CD14-positive monocyte (primary cell): ENCODE measurements at regions not wholly inside any gene's neighbourhood (a gene's known extent, or its start where the extent isn't known, plus 50 kb on each side); places are given as distances from the start of the nearest gene placed in this dataset.

Experiments used
- DNase-seq, 3 donors: peaks; one replicate each; pipeline ENCODE4 v3.0.0-alpha.2; 2011 to 2022
- H2AFZ ChIP-seq: 2 replicates; pipeline ENCODE4 v1.6.0; 2012; ENCODE audit warnings: mild to moderate bottlenecking, low read depth, low read length, inconsistent platforms; ENCODE audit not compliant: insufficient read depth, poor library complexity, severe bottlenecking
- H3K27ac ChIP-seq, 2 donors: 1 replicate in 1 of 2; 2 replicates in 1 of 2; pipeline ENCODE4 v1.5.1; 2012 to 2013; ENCODE audit warnings: low read length in 2 of 2, control low read depth in 1 of 2, inconsistent platforms in 1 of 2, low read depth in 1 of 2, mild to moderate bottlenecking in 1 of 2
- H3K27me3 ChIP-seq, 2 donors: one replicate each; pipeline versions ENCODE4 v1.6.0 to v1.6.1; 2011 to 2013; ENCODE audit warnings: low read length in 2 of 2; ENCODE audit not compliant: control insufficient read depth in 2 of 2, insufficient read depth in 2 of 2
- H3K36me3 ChIP-seq, 2 donors: replicated peaks in 1 of 2; 1 replicate in 1 of 2; 2 replicates in 1 of 2; pipeline versions ENCODE4 v1.5.1 to v1.6.1; 2012 to 2013; ENCODE audit warnings: low read length in 2 of 2, control low read depth in 1 of 2, inconsistent platforms in 1 of 2, mild to moderate bottlenecking in 1 of 2; ENCODE audit not compliant: insufficient read depth in 2 of 2, control insufficient read depth in 1 of 2
- H3K4me1 ChIP-seq, 2 donors: 1 replicate in 1 of 2; 2 replicates in 1 of 2; pipeline versions ENCODE4 v1.5.1 to v1.6.1; 2012 to 2013; ENCODE audit warnings: low read length in 2 of 2, control low read depth in 1 of 2, inconsistent platforms in 1 of 2, mild to moderate bottlenecking in 1 of 2, moderate library complexity in 1 of 2; ENCODE audit not compliant: insufficient read depth in 2 of 2, control insufficient read depth in 1 of 2
- H3K4me2 ChIP-seq: replicated peaks from 2 replicates; pipeline ENCODE3; 2012; ENCODE audit warnings: low read length, moderate library complexity, mild to moderate bottlenecking; ENCODE audit not compliant: poor library complexity, severe bottlenecking; ENCODE audit errors: extremely low read depth
- H3K4me3 ChIP-seq, 3 experiments: fragments of 200-600 bp in 1 of 3; sonication (generic) in 1 of 3; replicated peaks in 1 of 3; 1 replicate in 2 of 3; 2 replicates in 1 of 3; pipeline ENCODE4 v1.5.1; 2011 to 2013; ENCODE audit warnings: low read length in 3 of 3, mild to moderate bottlenecking in 3 of 3, control low read depth in 2 of 3, low read depth in 2 of 3, inconsistent platforms in 1 of 3, moderate library complexity in 1 of 3
- H3K79me2 ChIP-seq: 2 replicates; pipeline ENCODE4 v1.6.0; 2012; ENCODE audit warnings: mild to moderate bottlenecking, control low read depth, inconsistent platforms, low read length, moderate library complexity; ENCODE audit not compliant: insufficient read depth
- H3K9ac ChIP-seq: 2 replicates; pipeline ENCODE4 v1.6.0; 2017; ENCODE audit warnings: low read length, mild to moderate bottlenecking; ENCODE audit not compliant: insufficient read depth, poor library complexity, severe bottlenecking
- H3K9me3 ChIP-seq, 2 donors: replicated peaks in 1 of 2; 1 replicate in 1 of 2; 2 replicates in 1 of 2; pipeline versions ENCODE4 v1.5.1 to v1.6.1; 2012 to 2013; ENCODE audit warnings: low read length in 2 of 2, control low read depth in 1 of 2; ENCODE audit not compliant: control insufficient read depth in 1 of 2, insufficient read depth in 1 of 2
- H4K20me1 ChIP-seq: 2 replicates; pipeline ENCODE4 v1.6.0; 2012; ENCODE audit warnings: mild to moderate bottlenecking, low read length, control low read depth, moderate library complexity; ENCODE audit not compliant: insufficient read depth
- H3K27ac Mint-ChIP-seq, 7 donors: one replicate each; pipeline ENCODE4 v1.8.0; 2020; ENCODE audit warnings: mild to moderate bottlenecking in 7 of 7, mixed read lengths in 7 of 7, moderate library complexity in 6 of 7, inconsistent platforms in 2 of 7
- H3K27me3 Mint-ChIP-seq, 3 donors: one replicate each; pipeline ENCODE4 v1.8.0; 2021 to 2022; ENCODE audit warnings: low read depth in 3 of 3, mild to moderate bottlenecking in 3 of 3, mixed read lengths in 3 of 3, moderate library complexity in 3 of 3, inconsistent platforms in 1 of 3
- H3K36me3 Mint-ChIP-seq, 2 donors: one replicate each; pipeline ENCODE4 v1.8.0; 2020; ENCODE audit warnings: mixed read lengths in 2 of 2, inconsistent platforms in 1 of 2, mild to moderate bottlenecking in 1 of 2
- H3K4me1 Mint-ChIP-seq: one replicate; pipeline ENCODE4 v1.8.0; 2020; ENCODE audit warnings: mild to moderate bottlenecking, mixed read lengths
- H3K4me3 Mint-ChIP-seq, 2 donors: one replicate each; pipeline ENCODE4 v1.8.0; 2020; ENCODE audit warnings: mild to moderate bottlenecking in 2 of 2, mixed read lengths in 2 of 2, moderate library complexity in 1 of 2
- H3K9me3 Mint-ChIP-seq, 7 donors: one replicate each; pipeline ENCODE4 v1.8.0; 2020 to 2022; ENCODE audit warnings: mixed read lengths in 7 of 7, mild to moderate bottlenecking in 6 of 7, moderate library complexity in 6 of 7, inconsistent platforms in 2 of 7
- WGBS: methylation state at CpG from one replicate; pipeline ENCODE4 v1.1.5; 2013; ENCODE audit warnings: missing lambda C conversion rate; ENCODE audit not compliant: insufficient coverage; 5-methylcytosine and 5-hydroxymethylcytosine counted together
- intact Hi-C, 2 donors: fragments of 100-400 bp; cut with micrococcal nuclease; formaldehyde crosslinking; loops; one replicate each; pipeline versions ENCODE4 v1.15.0 to v1.15.1; 2023
- TF ChIP-seq, protein P1 (sequence below): fragments of 200-600 bp; IDR thresholded peaks from one replicate; pipeline ENCODE4 v1.8.0; 2022; ENCODE audit warnings: antibody characterized with exemption, mild to moderate bottlenecking

DNA sequence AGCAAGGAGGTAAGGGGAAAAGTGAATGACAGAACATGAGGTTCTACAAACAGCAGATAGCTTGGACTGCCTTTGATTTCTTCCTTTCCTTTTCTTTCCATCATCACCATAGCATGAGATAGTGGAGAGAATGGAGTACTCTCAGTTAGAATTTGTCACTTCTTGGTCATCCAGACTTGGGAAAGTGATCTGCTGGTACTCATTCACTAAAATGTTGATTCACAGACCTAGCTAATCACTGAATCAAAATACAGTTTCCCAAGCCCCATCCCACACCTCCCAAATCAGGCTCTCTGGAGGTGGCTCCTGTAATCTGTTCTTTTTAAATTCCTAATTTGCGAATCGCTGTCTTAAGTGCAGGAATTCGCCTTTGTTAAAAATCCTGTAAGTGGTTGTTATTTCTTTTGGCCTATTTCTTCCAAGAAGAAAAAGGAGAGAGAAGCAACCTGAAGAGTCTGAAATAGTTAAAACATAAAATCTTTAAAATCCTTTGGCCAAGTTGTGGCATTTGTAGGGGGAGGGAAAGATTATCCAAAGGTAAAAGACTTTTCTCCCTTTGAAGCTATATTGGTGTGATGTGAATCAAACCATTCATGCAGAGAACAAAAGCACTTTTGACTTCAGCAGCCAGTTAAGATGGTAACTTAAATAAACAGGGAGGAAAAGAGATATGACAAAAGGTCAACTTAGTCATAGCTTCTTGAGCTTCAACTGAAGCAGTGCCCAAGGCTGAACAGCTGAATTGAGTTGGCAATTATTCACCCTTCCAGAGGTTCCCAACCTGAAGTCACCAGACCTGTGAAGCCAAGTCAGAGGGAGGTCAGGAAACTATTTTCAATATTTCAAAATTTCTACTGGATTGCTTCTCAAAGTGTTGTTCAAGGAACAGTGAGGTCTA is 255.1 kb upstream of the KRR1 start:
- Mint-ChIP-seq H3K4me3 (no peak overlapping the region), H3K9me3 (peaks cover 0 to 6% (median 0%) of the 10 kb centered on the region in 7 donors), H3K36me3 (no peaks in the 10 kb centered on the region), H3K27me3 (peaks cover 0 to 5% (median 3%) of the 10 kb centered on the region in 3 donors), H3K4me1 (no peaks in the 10 kb centered on the region), H3K27ac (no peak overlapping the region)
- no peaks in the 10 kb centered on the region for H3K79me2 ChIP-seq
- intact Hi-C loops: no loop called here
- peaks cover 0 to 2% of the 10 kb centered on the region in 2 donors for H3K27me3 ChIP-seq
- H3K27ac ChIP-seq: no peak overlapping the region
- TF ChIP-seq, protein P1, sequence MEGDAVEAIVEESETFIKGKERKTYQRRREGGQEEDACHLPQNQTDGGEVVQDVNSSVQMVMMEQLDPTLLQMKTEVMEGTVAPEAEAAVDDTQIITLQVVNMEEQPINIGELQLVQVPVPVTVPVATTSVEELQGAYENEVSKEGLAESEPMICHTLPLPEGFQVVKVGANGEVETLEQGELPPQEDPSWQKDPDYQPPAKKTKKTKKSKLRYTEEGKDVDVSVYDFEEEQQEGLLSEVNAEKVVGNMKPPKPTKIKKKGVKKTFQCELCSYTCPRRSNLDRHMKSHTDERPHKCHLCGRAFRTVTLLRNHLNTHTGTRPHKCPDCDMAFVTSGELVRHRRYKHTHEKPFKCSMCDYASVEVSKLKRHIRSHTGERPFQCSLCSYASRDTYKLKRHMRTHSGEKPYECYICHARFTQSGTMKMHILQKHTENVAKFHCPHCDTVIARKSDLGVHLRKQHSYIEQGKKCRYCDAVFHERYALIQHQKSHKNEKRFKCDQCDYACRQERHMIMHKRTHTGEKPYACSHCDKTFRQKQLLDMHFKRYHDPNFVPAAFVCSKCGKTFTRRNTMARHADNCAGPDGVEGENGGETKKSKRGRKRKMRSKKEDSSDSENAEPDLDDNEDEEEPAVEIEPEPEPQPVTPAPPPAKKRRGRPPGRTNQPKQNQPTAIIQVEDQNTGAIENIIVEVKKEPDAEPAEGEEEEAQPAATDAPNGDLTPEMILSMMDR: no peak
- no peak overlapping the region for H3K4me3 ChIP-seq
- no peaks in the 10 kb centered on the region for H4K20me1 ChIP-seq
- no peak overlapping the region for H2AFZ ChIP-seq
- H3K9me3 ChIP-seq: no peaks in the 10 kb centered on the region
- DNase-seq: no peak
- no peak overlapping the region for H3K4me2 ChIP-seq
- no peaks in the 10 kb centered on the region for H3K36me3 ChIP-seq
- H3K4me1 ChIP-seq: no peaks in the 10 kb centered on the region
- H3K9ac ChIP-seq: no peak overlapping the region
- no CpG with 5 or more reads among the region's 3 CpGs for WGBS

DNA sequence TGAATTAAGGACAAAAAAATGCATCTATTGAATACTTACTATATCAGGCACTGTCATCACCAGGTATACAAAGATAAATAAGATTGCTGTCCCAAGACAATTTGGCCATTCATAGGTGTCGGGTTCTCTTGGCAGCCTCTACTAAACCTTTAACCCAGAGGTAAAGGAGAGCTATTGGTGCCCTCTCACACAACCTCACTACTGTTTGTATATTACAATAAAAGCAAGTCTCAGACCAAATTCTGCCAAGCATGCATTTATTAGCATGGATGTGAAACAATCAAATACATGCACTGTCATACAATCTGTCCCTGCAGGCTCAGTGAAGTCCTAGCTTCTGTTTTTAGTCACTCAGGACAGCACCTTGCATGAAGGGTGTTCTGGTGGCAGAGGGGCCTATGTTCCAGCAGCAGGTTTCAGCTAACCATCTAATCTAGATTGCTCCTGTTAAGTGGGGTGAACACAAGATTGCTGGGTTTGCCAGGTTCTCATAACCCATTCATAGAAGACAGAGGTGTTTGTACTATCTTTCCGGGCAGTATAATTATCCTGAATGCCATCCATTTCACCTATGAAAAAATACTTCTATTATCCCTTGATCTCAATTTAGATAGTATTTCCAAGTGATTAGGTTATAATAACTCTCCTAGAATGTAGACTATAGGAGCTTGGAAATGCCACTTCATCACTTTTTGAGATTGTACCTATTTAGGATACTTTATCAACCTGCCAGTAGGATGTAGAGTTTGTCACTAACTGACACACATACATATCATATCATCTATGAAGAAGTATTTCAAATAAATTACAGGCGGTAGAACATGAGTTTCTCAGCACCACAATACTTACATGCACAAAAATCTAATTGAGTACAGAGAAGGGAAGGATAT is 254.0 kb upstream of the KRR1 start:
- Histone ChIP-seq H3K79me2 (no peaks in the 10 kb centered on the region), H3K36me3 (no peaks in the 10 kb centered on the region), H3K4me3 (no peak overlapping the region), H3K4me2 (no peak overlapping the region), H3K9me3 (no peaks in the 10 kb centered on the region), H3K4me1 (no peaks in the 10 kb centered on the region), H3K9ac (no peak overlapping the region), H3K27me3 (peaks cover 0 to 2% of the 10 kb centered on the region in 2 donors), H2AFZ (no peak overlapping the region), H3K27ac (no peak overlapping the region), H4K20me1 (no peaks in the 10 kb centered on the region)
- Mint-ChIP-seq H3K4me3 (no peak overlapping the region), H3K27ac (no peak overlapping the region), H3K27me3 (peaks cover 0 to 5% (median 3%) of the 10 kb centered on the region in 3 donors), H3K4me1 (no peaks in the 10 kb centered on the region), H3K36me3 (no peaks in the 10 kb centered on the region), H3K9me3 (peaks cover 0 to 6% (median 0%) of the 10 kb centered on the region in 7 donors)
- DNase-seq: no peak
- TF ChIP-seq, protein P1: no peak
- WGBS: no CpG with 5 or more reads among the region's 3 CpGs
- intact Hi-C loops: no loop called here
